Spleen (tissue), 7 donors: ENCODE measurements at regions not wholly inside any gene's neighbourhood (a gene's known extent, or its start where the extent isn't known, plus 50 kb on each side); places are given as distances from the start of the nearest gene placed in this dataset.

Source experiments
- CTCF ChIP-seq, 11 experiments: fragments of 200-600 bp in 7 of 11; fragments of 450-650 bp in 4 of 11; sonication (generic) in 4 of 11; IDR thresholded peaks in 8 of 11; conservative IDR thresholded peaks in 3 of 11; 1 replicate in 7 of 11; 2 replicates in 4 of 11; pipeline versions ENCODE4 v1.4.0 to v1.8.0; 2016 to 2021; ENCODE audit warnings: antibody characterized with exemption in 11 of 11, inconsistent platforms in 4 of 11, mild to moderate bottlenecking in 1 of 11
- POLR2A ChIP-seq, 3 donors: fragments of 450-650 bp; IDR thresholded peaks; one replicate each; pipeline ENCODE4 v1.5.1; 2017; ENCODE audit warnings: antibody characterized with exemption in 3 of 3, mild to moderate bottlenecking in 1 of 3
- POLR2AphosphoS5 ChIP-seq, 3 donors: sonication (generic); formaldehyde crosslinking; IDR thresholded peaks; one replicate each; pipeline ENCODE4 v1.5.1; 2017; ENCODE audit warnings: antibody characterized with exemption in 3 of 3
- donor health status: DM: no; HTN: no; CAD: no; lungs with moderate emphysema.
- donor health status: DM: no; HTN: no; CAD: no.
- donor health status: DM: no; HTN: no; CAD: no.

GRCh38 chr9:8037745-8038144 is 238.2 kb upstream of the DMAC1 start:
- TF ChIP-seq CTCF (IDR thresholded peaks at IDR 0.05 in 8 of 11, conservative IDR thresholded peaks at IDR 0.05 in 3 of 11) (no peak), POLR2AphosphoS5 (IDR thresholded peaks at IDR 0.05) (no peak), POLR2A (IDR thresholded peaks at IDR 0.05) (no peak)
